GM18498 (cell line): ENCODE measurements at regions not wholly inside any gene's neighbourhood (a gene's known extent, or its start where the extent isn't known, plus 50 kb on each side); places are given as distances from the start of the nearest gene placed in this dataset.

Source experiments
- ATAC-seq: cut with Tn5 transposase; IDR thresholded peaks from one replicate; pipeline ENCODE4 v1.9.1; 2021; ENCODE audit warnings: mild to moderate bottlenecking, moderate library complexity; ENCODE audit not compliant: unreplicated experiment

DNA sequence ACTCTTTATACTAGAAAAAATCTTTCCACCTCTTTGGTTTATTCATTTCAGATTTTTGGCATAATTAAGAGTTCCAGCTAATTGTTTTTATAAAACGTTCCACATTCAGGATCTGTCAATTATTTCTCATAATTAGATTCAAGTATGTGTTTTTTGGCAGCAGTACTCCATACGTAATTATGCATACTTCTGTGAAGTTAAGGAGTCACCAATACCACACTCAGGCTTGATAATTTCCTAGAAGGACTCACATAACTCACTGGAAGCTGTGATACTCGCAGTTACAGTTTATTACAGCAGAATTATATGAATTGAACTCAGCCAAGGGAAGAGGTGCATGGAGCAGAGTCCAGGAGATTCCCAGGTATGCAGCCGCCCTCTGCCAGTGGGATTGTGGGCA lies 290.5 kb upstream of the AKR1E2 start:
- ATAC-seq, result no peak

DNA sequence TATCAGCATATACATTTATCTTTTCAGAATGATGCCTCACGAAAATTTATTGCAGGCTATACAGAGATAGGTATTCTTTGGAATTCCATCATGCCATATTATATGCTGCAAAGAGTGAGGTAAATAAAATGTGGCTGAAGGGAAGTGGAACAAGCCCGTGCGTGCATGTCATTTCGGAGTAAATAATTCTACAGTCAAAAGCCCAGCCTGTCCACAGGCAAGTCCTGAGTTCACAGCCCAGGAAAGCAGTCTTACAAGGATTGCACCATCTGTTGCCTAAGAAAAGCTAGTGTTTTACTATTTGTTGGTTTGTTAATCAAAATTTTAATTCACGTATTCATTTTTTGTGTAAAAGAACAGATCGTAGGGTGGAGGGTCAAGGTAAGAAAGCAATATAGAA lies 292.4 kb upstream of the AKR1E2 start:
- no peak for ATAC-seq

DNA sequence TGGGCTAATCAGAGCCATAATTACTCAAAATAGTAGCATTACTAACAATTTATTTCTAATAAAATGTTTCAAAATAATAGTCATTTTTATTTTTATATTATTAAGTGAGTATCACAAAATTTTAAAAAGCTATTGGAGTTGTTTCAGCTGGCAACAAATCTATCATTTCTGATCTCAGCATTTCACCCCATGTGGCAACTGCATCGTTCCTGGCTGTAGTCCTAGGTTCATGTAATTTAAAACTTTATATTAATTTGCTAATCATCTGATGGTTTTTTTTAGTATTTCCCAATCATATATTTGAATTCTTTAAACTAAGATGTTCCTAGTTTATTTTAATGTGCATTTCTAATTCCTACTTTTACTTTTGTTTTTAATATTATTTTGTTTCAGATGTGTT lies 293.0 kb upstream of the AKR1E2 start:
- ATAC-seq, result no peak

DNA sequence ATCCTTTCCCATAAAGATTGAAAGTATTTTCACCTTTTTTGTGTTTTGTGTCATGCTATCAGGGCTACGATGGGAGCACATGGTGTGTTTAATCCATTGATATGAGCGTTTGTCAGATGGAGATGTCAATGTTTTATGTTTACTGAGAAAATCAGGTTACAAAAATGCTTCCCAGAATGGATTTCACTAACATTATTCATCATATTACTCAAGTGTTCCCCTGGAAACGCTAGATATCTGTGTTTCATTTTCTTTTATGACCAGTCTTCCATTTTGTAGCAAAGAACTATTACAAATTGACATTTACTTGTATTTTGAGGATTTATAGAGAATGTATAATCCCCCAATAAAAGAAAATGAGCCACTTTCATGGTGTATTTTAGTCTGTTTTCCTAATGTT lies 293.5 kb upstream of the AKR1E2 start:
- ATAC-seq, result no peak

DNA sequence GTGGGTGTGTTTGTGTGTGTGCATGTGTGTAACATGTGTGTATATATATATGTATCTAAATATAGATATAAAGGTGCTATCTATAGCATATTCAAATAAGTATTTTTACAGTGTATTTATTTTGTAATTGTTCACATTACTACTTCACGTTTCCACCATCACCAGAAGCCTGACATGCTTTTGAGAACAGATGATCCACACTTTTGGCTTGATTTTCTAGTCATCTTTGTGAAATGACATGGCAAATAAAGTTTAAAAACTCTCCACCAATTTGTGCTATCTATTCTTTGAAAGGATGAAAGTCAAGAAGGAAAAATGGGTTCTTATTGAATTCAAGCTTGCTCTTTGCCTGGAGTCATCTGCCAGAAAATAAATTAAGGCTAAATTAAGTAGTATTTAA lies 294.0 kb upstream of the AKR1E2 start:
- ATAC-seq, result no peak

DNA sequence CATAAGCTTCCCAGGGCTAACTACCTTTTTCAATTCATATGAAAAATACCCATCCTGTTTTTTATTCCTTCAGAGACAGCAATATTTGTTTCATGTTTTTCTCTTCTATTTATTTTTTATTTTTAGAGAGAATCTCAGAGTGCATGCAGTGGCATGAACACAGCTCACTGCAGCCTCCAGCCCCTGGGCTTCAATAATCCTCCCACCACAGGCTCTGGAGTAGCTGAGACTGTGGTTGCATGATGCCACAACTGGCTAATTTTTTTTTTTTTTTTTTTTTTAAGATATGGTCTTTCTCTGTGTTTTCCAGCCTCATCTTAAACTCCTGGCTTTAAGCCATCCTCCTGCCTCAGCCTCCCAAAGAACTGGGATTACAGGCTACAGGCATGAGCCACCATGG lies 296.7 kb upstream of the AKR1E2 start:
- ATAC-seq, result no peak

DNA sequence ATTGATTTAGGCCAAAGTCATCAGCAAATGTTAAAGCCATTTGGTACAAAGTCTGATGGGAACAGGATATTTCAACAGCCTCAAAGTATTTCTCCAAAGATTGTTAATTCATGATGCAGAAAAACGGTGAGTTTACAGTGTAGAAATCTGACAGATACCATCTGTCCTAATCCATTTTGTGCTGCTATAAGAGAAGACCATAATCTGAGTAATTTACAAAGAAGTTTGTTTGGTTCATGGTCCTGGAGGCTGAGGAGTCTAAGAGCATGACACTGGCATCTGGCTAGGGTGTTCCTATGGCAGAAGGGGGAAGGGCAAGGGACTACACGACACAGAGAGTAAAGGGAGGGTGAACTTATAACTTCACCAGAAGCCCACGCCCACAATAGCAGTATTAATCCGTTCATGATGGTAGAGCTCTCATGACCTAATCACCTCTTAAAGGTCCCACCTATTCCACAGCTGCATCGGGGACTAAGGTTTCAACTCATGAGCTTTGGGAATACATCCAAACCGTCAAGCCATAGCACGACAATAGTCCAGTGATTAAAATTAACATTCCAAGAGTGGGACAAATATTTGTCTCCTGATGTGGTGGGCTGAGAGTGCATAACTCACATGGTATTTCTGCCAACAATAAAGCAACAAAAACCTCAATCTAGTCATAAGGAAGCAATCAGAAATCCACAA lies 298.6 kb upstream of the AKR1E2 start:
- ATAC-seq, result no peak

DNA sequence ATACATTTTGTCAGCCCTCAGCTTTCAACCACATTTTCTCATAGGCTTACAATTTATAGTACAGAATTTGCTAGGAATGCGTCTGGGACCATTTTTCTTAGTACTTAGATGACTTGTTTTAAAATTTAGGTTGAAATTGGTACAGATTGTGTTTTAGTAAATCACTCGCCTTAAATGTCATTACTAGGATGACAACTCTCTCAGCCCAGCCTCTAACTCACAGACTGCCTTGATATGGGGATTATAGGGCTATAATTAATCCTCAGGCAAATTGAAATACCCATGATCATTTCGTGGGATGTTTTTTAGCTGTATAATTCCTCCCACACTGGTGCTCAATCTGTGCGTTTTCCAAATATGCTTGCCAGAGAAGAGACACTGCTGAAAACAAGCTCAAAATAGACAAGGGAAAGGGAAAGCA lies 299.7 kb upstream of the AKR1E2 start:
- ATAC-seq, result no peak

DNA sequence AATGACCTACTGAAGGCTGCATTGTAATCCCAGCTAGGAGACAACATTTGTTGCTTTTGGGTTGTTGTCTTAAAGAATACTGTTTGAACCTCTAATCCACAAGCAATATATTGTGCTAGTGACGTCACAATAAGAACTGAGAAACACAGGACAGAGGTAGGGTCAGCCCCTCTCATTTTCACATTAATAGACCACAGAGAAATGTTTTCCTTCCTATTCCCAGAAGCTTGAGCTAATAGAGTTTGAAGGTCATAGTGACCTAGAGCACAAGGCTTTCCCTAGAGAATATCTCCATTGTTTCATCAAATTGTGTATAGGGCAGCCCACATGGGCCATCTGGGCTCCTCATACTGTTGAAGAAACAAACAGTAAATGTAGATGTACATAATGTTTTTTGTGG lies 300.9 kb upstream of the AKR1E2 start:
- no peak for ATAC-seq

DNA sequence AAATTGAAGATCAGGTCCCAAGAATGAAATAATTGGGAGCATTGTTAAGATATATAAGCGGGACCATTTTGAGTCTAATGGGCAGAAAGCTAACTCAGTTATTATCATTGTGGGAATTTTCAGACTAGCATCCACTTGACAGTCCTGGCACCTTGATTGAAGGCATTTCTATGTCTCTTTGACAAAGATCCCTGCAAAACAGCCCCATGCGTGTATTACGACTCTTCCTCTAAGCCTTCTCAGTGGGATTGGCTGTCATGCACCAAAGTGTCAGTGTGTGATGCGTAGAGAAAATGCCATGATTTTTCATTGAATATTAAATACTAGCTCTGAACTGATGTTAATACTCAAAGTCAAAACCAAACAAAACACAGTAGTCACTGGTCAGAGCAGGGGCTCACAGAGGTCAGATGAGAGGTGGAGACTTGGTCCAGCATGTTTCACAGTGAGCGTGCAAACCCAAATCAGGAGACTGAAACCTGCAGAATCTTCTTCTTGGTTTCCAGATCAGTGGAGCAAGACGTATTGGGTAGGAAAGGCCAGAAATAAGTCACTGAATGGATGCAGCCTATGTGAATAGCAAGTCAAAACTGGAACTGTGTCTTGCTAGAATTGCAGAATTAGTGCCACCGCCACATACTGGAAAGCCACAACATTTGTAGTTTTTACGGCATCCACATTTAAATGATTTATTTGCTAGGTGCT lies 303.6 kb upstream of the AKR1E2 start:
- ATAC-seq, result peak; percentile 85

DNA sequence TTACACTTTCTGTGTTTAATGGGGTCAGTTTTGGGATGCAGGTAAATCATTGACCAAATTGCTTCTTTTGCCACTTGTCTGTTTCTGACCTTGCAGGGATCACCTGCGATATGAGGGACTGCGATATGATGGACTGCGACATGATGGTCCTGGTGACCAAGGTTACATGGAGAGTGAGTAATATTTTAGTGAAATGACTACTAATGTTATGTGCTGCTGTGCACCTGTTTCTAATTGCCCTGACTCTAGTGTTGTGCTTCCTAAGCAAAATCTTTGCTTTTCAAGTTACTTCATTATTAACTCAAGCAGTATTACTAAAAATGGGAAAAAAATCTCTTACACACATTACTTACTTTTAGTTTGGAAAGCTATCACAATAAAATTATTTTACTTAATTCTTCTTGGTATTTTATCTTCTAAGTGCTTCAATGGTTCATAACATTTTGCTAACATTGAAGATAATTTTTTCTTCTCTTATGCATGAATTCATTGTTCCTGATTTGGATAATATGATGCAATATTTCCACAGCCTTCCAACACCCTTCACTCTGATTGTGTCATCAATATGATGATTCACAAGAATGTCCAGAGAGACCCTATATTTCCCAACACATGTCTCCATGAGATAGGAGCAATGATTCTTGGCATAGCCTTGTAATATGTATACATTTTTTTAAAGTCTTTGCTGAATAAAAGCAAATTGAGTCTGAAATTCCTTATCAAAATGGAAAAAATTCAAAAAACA lies 306.2 kb upstream of the AKR1E2 start:
- no peak for ATAC-seq

DNA sequence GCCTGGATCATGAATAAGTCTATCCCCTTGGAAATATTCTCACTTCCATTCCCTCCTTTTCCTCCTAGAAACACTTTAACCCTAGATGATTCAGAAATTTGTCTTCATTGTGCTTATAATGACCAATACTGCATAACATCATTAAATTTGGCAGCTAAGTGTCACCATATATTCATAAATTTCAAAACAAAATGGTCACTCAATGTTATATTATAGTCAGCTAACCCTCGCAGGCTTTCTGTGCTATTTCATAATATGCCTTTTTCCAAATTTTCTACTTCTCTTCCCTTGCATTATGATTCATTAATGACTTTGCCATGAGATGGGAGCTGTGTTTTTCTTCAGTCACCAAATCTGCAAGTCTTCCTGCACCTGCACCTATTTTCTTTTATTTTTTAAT lies 308.3 kb upstream of the AKR1E2 start:
- no peak for ATAC-seq

DNA sequence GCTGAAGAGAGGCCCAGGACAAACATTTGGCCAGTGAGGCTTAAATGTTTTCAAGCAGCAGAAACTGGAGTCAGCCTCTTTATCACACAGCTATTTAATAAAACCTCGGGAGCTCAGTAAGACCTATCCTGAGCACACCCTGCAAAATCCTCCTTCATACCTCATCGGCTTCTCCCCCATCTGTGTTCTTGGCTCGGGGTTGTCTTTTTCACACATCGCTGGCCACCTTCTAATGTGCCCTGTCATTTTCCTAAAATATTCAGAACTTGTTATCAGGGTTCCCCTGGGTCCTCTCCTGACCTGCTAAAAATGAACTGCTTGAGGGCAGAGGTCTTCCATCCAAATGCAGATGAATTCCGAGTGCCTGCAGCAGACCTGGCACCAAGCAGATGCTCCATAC lies 310.3 kb upstream of the AKR1E2 start:
- ATAC-seq, result no peak

DNA sequence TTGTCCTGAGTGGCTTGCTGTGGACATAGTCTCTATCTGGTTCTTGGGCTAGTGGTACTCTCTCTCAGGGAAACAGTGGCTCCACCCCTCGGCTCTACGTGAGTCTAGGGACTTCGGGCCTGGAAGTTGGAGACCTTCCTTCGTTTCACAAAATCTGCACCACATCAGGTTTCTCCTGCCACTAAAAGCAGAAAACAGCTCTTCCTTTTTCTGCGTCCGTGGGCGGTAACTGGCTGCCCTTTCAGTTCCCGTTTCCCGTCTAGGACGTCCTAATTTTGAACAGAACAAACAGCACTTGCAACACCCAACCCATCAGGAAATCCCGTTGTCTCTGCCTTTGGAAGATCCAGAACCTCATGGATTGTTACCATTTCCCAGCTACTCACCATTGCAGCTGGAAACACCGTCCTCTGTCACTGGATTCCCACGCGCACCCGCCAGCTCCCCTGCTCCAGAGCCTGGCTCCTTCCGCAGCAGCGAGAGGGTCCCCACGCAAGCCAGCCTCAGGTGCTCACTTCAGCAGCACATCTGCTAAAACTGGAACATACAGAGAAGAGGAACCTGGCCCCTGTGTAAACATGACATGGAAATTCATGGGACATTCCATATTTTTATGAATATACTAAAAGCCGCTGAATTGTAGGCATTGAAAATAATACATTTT lies 311.4 kb upstream of the AKR1E2 start:
- ATAC-seq, result peak; percentile 83

DNA sequence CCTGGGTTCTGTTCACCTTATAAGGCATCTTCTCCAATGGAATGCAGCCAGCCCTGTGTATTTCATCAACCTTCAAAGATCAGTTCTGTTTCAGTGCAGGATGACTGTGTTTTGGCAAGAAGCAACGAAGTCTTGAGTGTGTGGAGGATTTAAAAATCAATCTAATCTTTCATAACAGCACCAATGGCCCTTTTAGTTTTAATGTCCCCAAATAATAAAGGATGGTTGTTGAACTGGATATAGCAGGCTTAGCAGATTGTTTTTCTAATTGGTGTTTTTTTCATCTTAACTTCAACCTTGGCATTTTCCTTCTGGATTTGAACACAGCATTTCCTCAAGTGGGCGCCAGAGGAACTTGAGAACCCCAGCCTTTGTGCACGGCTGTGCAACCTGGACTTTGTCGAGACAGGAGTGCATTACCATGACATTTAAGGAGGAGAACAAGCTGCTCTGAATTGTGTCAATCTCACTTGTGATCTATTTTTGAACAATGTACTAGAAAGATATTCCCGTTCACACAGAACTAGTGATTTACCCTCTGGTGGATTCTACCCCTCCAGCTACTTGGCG lies 313.3 kb upstream of the AKR1E2 start:
- ATAC-seq, result no peak

DNA sequence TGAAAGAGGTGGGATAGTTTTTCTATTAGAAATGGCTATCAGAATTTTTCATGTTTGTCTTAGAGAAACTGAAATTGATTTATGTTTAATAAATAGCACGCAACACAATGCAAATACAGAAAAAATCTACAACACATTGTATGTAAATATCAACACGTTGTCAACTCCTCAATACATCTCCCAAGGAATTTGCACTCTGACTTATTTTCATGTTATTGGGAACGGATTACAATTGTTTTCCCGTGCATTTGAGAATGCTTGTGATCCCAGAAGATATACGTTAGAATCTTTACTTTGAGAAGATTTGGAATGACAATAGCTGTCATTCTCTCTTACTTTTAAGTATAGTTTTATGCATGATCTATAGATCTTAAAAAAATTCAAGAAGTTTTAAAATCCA lies 313.8 kb upstream of the AKR1E2 start:
- ATAC-seq, result no peak

DNA sequence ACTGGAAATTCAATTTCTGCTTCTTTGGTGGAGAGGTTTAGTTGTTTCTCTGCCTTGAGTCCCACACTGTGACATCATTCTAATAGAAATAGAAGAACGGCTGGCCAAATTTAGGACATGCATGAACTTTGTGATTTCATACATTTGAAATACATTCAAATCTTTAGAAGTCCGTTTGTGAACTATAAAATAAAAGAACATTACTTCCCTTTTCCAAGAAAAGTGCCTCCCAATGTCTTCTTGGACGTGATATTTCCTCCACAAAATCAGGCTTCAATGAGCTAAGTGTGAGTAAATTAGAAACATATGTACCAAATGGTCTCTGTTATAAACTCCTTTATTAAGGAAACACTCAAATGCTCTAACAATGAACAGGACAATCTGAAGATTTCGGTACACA lies 314.5 kb upstream of the AKR1E2 start:
- ATAC-seq, result no peak

DNA sequence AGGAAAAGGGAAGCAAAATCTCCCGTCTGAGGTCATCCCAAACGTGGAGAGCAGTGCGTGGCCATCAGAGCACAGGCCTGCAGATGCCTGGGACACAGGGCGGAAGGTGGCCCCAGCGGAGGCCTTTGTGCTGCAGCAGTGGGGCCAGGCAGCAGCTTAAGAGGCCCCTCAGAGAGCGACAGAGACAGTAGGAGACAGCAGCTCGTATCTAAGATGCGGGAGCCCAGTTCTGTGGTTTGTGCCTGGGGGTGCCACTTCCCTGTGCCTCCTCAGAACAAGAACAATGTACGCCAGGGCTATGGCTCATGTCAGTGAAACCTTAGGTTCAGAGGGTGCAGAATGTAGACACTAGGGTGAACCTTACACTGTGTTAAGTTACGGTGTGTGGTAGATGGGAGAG lies 316.6 kb upstream of the AKR1E2 start:
- ATAC-seq, result no peak

DNA sequence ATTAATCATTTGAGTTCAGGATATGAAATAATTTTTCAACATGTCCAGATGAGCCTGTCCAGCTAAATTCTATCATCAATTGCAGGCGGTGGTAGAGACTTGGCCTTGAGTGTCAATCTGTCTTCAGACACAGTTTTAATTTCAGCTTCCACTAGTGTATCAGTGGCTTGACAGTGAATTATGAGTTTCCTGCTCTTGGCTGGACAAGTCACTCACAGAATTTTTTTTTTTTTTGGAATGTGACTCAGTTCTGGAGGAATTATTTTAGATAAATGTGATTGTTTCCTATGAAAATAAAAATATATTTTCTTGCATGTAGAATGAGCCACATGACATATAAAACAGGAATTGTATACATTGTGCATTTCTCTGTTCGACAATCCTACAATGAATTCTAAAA lies 319.9 kb upstream of the AKR1E2 start:
- no peak for ATAC-seq

DNA sequence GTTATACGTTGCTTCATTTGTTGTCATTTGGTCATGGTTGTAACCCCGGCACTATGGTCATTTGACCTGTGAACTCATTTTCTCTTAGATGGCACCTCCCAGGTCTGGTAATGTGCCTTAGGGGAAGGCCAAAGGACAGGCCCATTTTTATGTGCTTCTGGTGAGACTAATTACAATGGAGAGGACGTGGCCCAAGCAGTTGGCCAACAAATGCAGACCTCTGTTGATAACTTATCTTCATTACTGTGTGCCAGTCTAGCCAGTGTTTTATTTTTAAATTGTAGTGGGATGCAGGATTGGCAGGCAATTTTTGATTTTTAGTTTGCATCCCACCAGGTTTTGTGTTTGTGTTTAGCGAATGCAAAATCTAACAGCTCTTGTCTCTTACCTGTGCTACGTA lies 321.5 kb upstream of the AKR1E2 start:
- ATAC-seq, result no peak

DNA sequence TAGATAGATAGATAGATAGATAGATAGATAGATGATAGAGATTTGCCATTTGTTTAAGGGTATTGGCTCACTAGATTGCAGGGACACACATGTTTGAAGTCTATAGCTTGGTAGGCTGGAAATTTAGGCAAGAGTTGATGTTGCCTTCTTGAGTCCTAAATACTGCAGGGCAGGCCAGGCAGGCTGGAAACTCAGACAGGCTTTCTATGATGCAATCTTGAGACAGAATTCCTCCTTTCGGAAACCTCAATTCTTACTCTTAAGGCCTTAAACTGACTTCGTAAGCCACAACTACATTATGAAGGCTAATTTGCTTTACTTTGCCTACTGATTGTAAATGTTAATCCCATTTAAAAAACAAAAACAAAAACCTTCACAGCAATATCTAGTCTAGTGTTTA lies 322.9 kb upstream of the AKR1E2 start:
- ATAC-seq, result no peak
